ENCODE measurements at regions not wholly inside any gene's neighbourhood (a gene's known extent, or its start where the extent isn't known, plus 50 kb on each side); places are given as distances from the start of the nearest gene placed in this dataset.

DNA sequence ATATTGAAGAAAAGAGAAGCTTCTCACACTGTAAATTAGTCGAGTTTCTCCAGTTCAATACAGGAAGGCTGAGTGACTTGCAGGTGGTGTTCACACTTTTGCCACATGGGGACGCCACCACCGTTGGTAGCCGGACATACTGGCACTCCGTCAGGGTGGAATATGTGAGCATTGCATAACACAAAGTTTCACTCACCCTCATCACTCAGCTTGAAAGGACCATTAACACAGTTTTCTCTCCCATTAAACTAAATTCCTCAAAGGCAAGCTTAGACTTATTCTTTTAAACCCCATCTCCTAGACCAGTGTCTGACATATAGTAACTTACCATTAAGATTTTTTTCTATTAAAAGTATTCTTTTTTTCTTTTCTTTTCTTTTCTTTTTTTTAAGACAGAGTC is 105.3 kb upstream of the SERBP1 start:
- TF ChIP-seq SUZ12 (IDR thresholded peaks at IDR 0.05; ENCODE audit: extremely low read depth, insufficient read depth, insufficient read length) (no peak), YY1 (IDR thresholded peaks at IDR 0.05; ENCODE audit: insufficient read depth, insufficient read length) (no peak), ZNF274 (IDR thresholded peaks at IDR 0.05; ENCODE audit: low read depth, low read length) (no peak)

Data from NT2/D1 (cell line).